ENCODE measurements at regions not wholly inside any gene's neighbourhood (a gene's known extent, or its start where the extent isn't known, plus 50 kb on each side); places are given as distances from the start of the nearest gene placed in this dataset.

DNA sequence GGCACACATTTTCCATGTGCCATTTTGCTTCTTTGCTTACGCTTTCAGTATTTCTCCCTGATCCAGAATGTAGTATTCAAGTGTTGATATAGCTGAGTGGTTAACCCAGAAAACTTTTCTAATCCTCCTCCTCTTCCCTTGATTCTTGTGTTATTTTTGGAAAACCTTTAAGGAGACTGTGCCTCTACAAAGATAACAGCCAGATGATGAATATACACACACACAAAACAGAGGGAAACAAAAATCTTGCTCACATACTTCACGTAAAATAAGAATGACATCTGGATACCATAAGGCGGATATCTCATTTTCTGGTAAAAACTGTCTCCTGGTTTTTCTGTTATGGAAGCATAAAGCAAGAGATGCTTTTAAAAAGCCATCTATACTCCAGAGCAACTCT lies 295.8 kb upstream of the THBS1 start:
- H4K20me1 ChIP-seq (ENCODE audit: control insufficient read depth, insufficient read depth, low read depth, low read length), result no peaks in the 10 kb centered on the region
- H3K27ac ChIP-seq (ENCODE audit: low read depth, low read length), result no peak overlapping the region
- TF ChIP-seq, protein P1, sequence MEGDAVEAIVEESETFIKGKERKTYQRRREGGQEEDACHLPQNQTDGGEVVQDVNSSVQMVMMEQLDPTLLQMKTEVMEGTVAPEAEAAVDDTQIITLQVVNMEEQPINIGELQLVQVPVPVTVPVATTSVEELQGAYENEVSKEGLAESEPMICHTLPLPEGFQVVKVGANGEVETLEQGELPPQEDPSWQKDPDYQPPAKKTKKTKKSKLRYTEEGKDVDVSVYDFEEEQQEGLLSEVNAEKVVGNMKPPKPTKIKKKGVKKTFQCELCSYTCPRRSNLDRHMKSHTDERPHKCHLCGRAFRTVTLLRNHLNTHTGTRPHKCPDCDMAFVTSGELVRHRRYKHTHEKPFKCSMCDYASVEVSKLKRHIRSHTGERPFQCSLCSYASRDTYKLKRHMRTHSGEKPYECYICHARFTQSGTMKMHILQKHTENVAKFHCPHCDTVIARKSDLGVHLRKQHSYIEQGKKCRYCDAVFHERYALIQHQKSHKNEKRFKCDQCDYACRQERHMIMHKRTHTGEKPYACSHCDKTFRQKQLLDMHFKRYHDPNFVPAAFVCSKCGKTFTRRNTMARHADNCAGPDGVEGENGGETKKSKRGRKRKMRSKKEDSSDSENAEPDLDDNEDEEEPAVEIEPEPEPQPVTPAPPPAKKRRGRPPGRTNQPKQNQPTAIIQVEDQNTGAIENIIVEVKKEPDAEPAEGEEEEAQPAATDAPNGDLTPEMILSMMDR (IDR thresholded peaks at IDR 0.05; ENCODE audit: low read depth, low read length, poor library complexity, severe bottlenecking), result no peak
- TF ChIP-seq EZH2phosphoT487 (IDR thresholded peaks at IDR 0.05; ENCODE audit: borderline replicate concordance, low read length), result no peak
- no peaks in the 10 kb centered on the region for H3K4me1 ChIP-seq (ENCODE audit: control insufficient read depth, low read length)
- no peaks in the 10 kb centered on the region for H3K36me3 ChIP-seq (ENCODE audit: control insufficient read depth, low read length)
- no peaks in the 10 kb centered on the region for H3K9me3 ChIP-seq (ENCODE audit: control insufficient read depth, insufficient read depth, low read length)
- no peak overlapping the region for H3K4me2 ChIP-seq (ENCODE audit: low read length)
- no peaks in the 10 kb centered on the region for H3K9me2 ChIP-seq (replicated peaks; ENCODE audit: control insufficient read depth, low read length)
- H3K4me3 ChIP-seq (ENCODE audit: low read length), result no peak overlapping the region
- H3K27me3 ChIP-seq (ENCODE audit: control insufficient read depth, low read length), result no peaks in the 10 kb centered on the region
- H3F3A ChIP-seq (ENCODE audit: control insufficient read depth, insufficient read depth), result no peaks in the 10 kb centered on the region
- no peaks in the 10 kb centered on the region for H3K79me2 ChIP-seq (ENCODE audit: control insufficient read depth, low read length)

DNA sequence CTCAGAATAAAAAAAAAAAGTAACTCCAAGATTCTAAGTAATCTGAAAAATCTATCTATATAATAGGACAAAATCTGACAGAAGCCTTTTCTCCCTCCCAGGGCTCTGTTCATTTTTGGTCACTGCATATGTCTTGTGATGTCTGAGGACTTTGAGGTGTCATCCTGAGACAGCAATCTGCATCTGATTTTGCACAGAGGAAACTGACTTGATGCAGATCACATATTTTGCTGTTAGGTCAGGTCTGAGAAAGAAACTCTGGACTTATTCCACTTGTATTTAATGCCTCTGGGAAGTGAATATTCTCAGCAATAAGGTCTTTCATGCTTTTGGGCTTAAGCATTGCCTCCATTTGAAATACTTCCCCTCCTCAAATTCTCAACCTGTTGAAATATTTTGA lies 295.2 kb upstream of the THBS1 start:
- TF ChIP-seq, protein P1 (IDR thresholded peaks at IDR 0.05; ENCODE audit: low read depth, low read length, poor library complexity, severe bottlenecking), result no peak
- no peak for TF ChIP-seq EZH2phosphoT487 (IDR thresholded peaks at IDR 0.05; ENCODE audit: borderline replicate concordance, low read length)
- no peak overlapping the region for H3K27ac ChIP-seq (ENCODE audit: low read depth, low read length)
- H3K4me2 ChIP-seq (ENCODE audit: low read length), result no peak overlapping the region
- H3K36me3 ChIP-seq (ENCODE audit: control insufficient read depth, low read length), result no peaks in the 10 kb centered on the region
- no peaks in the 10 kb centered on the region for H3K4me1 ChIP-seq (ENCODE audit: control insufficient read depth, low read length)
- H3K27me3 ChIP-seq (ENCODE audit: control insufficient read depth, low read length), result no peaks in the 10 kb centered on the region
- no peaks in the 10 kb centered on the region for H4K20me1 ChIP-seq (ENCODE audit: control insufficient read depth, insufficient read depth, low read depth, low read length)
- H3K9me2 ChIP-seq (replicated peaks; ENCODE audit: control insufficient read depth, low read length), result no peaks in the 10 kb centered on the region
- H3F3A ChIP-seq (ENCODE audit: control insufficient read depth, insufficient read depth), result no peaks in the 10 kb centered on the region
- no peaks in the 10 kb centered on the region for H3K9me3 ChIP-seq (ENCODE audit: control insufficient read depth, insufficient read depth, low read length)
- no peaks in the 10 kb centered on the region for H3K79me2 ChIP-seq (ENCODE audit: control insufficient read depth, low read length)
- H3K4me3 ChIP-seq (ENCODE audit: low read length), result no peak overlapping the region

DNA sequence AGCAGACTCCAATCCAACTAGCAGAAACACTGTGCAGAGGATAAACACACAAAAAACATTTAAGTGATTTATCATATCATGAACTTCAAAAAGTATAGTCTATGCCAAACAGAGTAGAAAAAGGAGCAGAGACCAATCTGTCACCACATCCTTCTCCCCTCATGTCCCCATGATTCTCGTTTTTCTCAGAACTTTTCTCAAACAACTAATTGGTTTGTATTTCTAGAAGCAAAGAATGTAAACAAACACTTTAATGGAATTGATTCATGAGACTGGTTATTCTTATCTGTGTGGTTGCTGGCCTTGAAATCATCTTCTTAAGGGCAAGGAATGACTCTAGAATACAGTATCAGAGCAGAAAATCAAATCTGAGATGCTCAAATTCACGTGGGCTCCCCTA lies 294.2 kb upstream of the THBS1 start:
- no peaks in the 10 kb centered on the region for H3K9me3 ChIP-seq (ENCODE audit: control insufficient read depth, insufficient read depth, low read length)
- no peaks in the 10 kb centered on the region for H3K4me1 ChIP-seq (ENCODE audit: control insufficient read depth, low read length)
- H3K27ac ChIP-seq (ENCODE audit: low read depth, low read length), result no peak overlapping the region
- H4K20me1 ChIP-seq (ENCODE audit: control insufficient read depth, insufficient read depth, low read depth, low read length), result no peaks in the 10 kb centered on the region
- TF ChIP-seq EZH2phosphoT487 (IDR thresholded peaks at IDR 0.05; ENCODE audit: borderline replicate concordance, low read length), result no peak
- TF ChIP-seq, protein P1 (IDR thresholded peaks at IDR 0.05; ENCODE audit: low read depth, low read length, poor library complexity, severe bottlenecking), result no peak
- no peaks in the 10 kb centered on the region for H3K27me3 ChIP-seq (ENCODE audit: control insufficient read depth, low read length)
- H3K4me2 ChIP-seq (ENCODE audit: low read length), result no peak overlapping the region
- H3K36me3 ChIP-seq (ENCODE audit: control insufficient read depth, low read length), result no peaks in the 10 kb centered on the region
- H3K79me2 ChIP-seq (ENCODE audit: control insufficient read depth, low read length), result no peaks in the 10 kb centered on the region
- H3F3A ChIP-seq (ENCODE audit: control insufficient read depth, insufficient read depth), result no peaks in the 10 kb centered on the region
- no peak overlapping the region for H3K4me3 ChIP-seq (ENCODE audit: low read length)
- H3K9me2 ChIP-seq (replicated peaks; ENCODE audit: control insufficient read depth, low read length), result no peaks in the 10 kb centered on the region
